Stimulated activated naive CD4-positive, alpha-beta T cell treated with Interleukin-2 at 50 U/mL for 16 hours (primary cell): ENCODE measurements at regions not wholly inside any gene's neighbourhood (a gene's known extent, or its start where the extent isn't known, plus 50 kb on each side); places are given as distances from the start of the nearest gene placed in this dataset.

ENCODE experiments used
- DNase-seq: peaks from one replicate; lab custom pipeline; 2025; lab: John Stamatoyannopoulos, UW

DNA sequence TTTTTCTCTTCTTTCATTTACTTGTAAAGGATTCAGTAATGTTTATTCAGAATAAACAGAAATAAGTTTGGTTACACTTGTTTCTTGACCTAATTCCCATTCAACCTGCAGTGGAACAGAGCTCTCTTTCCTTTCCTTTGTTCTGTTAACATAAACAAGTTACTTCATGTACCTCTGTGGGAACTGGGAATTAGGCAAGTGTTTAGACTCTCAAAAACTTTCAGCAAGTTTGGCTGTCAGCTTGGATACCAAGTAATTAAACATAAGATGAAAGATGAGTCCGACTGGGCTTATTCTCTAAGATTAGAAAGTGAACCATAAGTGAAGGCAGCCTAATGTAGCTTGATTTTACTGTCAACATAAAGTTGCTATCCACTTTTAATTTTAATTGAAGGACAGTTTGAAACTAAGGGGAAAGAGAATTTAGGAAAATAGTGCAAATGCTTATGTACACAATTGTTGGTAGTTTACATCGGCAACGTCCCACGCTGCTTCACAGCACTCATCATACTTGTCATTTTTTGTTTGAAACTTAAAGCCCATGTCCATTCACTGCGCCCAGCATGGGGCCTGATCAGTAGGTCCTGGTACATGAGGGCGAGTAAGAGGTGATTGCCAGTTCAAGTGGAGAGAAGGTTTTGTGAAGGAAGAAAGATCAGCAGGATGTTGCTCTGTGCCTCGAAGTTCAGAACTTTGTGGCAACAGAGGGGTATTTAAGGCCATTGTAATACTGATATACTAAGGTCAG, 113.0 kb downstream of the PLEKHG1 start:
- no peak for DNase-seq

DNA sequence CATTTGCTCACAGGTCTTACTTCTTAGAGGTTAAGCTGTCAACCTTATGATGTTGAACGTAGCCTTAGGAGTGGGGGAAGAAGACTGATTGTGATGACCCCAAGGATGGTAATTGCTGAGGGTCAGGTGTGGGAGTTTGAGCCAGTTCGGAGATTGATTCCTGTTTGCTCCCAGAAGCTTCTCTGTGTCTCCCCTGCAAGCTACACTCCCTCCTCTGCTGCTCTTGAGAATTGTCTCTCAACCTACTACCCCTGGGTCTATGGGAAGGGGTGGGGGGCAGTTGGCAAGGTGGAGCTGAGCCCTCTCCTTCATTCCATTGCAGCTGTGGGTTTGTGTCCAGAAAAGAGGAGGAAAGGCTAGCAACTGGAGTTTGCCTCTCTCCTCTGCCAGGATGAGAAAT, 113.8 kb downstream of the PLEKHG1 start:
- no peak for DNase-seq

GRCh38 chr6:150713931-150714330, 114.2 kb downstream of the PLEKHG1 start:
- no peak for DNase-seq

- no peak for DNase-seq
These were observed 115.4 kb downstream of the PLEKHG1 start for GRCh38 chr6:150715133-150715532.

GRCh38 chr6:150717419-150717818, 117.7 kb downstream of the PLEKHG1 start:
- DNase-seq = no peak

DNA sequence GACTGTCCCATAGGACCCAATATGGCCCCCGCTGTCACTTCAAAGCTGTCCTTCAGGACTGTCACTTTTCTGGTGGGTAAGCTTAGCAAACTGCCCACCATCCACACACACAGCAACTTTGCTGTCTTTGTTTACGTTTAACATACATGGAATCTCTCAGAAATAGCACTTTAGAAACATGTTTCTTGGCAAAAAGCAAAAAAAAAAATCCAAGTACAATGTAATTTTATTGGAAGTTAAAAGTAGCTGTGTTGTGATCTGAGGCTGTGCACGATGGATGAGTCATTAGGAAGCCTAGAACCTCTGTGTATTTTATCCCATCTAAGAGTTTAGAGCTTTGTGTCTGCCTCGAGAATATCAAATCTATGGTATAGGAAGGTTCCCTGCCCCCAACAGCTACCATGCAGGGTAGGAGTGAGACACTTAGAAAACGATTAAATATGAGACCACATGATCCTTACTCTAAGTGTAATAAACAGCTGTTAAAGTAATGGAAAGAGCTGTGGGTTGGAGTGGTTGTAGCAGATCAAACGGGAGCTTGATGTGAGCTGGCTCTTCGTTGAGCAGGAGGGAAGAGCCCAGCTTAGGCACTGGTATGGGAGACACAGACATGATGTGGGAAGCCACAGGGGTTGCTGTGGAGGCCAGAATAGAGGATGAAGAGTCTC, 119.5 kb downstream of the PLEKHG1 start:
- DNase-seq = no peak

DNA sequence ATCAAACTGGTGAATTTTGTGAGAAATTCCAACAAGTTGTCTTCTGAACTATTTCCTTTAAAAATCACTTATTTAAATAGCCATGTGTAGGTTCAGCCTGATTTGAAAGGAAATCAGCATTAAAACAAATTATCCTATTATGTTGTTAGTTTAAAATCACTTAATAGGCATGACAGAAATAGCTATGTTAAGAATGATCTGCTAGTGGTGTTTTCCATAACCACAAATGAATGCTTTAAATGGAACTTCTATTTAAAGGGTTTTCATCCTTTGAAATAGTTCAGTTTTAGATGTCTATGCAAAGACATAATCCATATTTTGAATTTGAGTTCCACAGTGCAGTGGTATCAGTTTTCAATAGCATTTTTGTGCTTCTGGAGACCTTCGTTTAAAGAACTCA, 120.1 kb downstream of the PLEKHG1 start:
- no peak for DNase-seq

- DNase-seq = no peak
These were observed 121.1 kb downstream of the PLEKHG1 start for GRCh38 chr6:150720774-150721233.

- no peak for DNase-seq
These were observed 122.0 kb downstream of the PLEKHG1 start for GRCh38 chr6:150721418-150722266.

DNA sequence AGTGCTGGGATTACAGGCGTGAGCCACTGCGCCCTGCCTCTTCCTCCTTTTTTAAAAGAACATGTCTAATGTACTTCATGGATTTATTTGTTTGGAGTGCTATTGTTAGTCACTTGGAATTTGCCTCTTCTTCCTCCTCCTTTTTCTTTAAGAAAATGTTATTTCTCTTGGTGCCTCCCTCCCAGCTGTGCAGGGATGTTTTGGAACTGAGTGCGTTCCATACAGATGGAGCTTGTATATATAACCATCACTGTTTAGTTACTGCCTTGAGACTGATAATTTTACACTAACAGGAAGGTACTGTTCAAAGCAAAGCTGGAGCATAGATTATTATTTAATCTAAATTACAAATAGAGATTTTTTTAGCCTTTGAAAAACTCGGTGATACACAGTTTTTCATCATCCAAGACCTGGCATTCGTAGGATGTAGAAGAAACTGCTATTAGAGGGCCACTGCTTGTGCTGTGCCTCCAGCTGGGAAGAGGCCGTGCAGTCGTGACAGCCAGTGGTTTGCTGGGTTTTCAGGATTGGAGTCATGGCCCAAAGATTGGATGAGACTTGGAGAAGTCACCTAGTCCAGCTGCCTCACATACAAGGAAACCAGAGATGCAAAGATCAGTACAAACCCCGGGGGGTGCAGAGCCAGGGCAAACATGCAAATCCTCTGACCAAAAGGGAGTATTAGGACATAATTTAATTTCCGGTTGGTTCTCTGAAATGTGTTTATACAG, 123.1 kb downstream of the PLEKHG1 start:
- no peak for DNase-seq

- DNase-seq = no peak
These were observed 123.6 kb downstream of the PLEKHG1 start for GRCh38 chr6:150723345-150723658.

- no peak for DNase-seq
These were observed 124.2 kb downstream of the PLEKHG1 start for GRCh38 chr6:150723857-150724256.

GRCh38 chr6:150725795-150726194, 126.1 kb downstream of the PLEKHG1 start:
- no peak for DNase-seq

DNA sequence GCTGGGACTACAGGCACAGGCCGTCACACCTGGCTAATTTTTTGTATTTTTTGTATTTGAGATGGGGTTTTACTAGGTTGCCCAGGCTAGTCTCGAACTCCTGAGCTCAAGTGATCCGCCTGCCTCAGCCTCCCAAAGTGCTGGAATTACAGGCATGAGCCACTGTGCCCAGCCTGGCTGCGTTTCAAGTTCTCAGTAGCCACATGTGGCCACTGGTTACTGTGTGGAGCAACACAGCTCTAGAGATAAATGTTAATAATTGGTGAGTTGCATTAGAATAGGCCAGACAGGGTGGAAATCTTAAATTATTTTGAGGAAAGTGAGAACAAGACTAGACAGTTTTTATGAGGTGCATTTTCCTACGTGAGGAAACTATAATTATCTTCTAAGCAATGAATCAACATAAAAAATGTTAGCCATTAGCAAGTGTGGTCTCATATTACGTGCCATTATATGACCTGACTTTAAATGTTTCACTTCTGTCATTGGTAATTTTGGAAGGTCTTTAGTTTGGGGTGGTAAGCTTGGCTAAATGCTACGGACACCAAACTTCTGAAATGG, 129.6 kb downstream of the PLEKHG1 start:
- no peak for DNase-seq

DNA sequence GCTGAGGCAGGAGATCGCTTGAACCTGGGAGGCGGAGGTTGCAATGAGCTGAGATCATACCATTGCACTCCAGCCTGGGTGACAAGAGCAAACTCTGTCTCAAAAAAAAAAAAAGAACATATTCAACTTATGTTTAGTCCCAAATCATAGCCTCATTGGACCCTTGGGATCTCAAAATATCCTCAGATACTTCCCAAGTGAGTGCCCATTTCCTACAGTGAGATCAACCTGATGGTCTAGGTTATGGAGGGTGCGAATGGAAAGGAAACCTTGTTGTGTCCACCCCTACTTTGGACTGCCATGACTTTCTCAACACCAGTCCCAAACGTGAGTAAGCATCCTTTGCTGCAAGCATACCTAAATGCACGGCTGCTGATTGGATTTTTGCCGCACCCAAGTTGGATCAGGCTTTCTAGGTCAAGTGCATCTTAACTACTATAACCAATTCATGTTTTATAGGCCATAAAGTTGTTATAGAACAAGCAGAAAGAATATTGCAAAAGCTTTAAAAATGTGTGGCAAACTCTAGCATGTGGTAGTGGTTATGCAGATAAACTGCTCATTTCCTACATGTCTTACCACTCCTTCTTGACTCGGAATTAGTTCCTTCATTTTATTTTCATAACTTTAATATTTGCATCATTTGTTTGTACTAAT, 131.2 kb downstream of the PLEKHG1 start:
- DNase-seq = no peak

- DNase-seq = no peak
These were observed 132.6 kb upstream of the MTHFD1L start for GRCh38 chr6:150732765-150733539.

DNA sequence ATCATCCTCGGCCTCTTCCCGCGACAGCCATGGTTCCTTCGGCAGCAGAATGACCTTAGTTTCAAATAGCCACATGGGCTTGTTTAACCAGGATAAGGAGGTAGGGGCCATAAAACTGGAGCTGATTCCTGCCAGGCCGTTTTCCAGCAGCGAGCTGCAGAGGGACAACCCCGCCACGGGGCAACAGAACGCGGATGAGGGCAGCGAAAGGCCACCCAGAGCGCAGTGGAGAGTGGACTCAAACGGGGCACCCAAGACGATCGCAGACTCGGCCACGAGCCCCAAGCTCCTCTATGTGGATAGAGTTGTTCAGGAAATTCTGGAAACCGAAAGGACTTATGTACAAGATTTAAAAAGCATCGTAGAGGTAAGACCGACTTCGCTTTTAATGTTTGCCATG, 131.8 kb upstream of the MTHFD1L start:
- no peak for DNase-seq

- DNase-seq = no peak
These were observed 131.3 kb upstream of the MTHFD1L start for GRCh38 chr6:150734235-150734634.

GRCh38 chr6:150735341-150735851, 130.1 kb upstream of the MTHFD1L start:
- DNase-seq = no peak

GRCh38 chr6:150738092-150738629, 127.3 kb upstream of the MTHFD1L start:
- DNase-seq = no peak
